ENCODE measurements at regions not wholly inside any gene's neighbourhood (a gene's known extent, or its start where the extent isn't known, plus 50 kb on each side); places are given as distances from the start of the nearest gene placed in this dataset.

- no peak for TF ChIP-seq TP53 (CRISPR knock-in tag; IDR thresholded peaks at IDR 0.05)
- no peak for TF ChIP-seq CTCF (IDR thresholded peaks at IDR 0.05)
- no peak for TF ChIP-seq ELF4 (CRISPR knock-in tag; IDR thresholded peaks at IDR 0.05; ENCODE audit: low read depth)
- no peak for TF ChIP-seq ZNF121 (CRISPR knock-in tag; IDR thresholded peaks at IDR 0.05)
- TF ChIP-seq E2F5 (CRISPR knock-in tag; IDR thresholded peaks at IDR 0.05) = no peak
- TF ChIP-seq KAT7 (CRISPR knock-in tag; IDR thresholded peaks at IDR 0.05; ENCODE audit: borderline replicate concordance) = no peak
- TF ChIP-seq RELA (CRISPR knock-in tag; IDR thresholded peaks at IDR 0.05; ENCODE audit: borderline replicate concordance) = no peak
- TF ChIP-seq SP1 (CRISPR knock-in tag; conservative IDR thresholded peaks at IDR 0.05) = no peak
Measured at GRCh38 chr10:88081457-88082054, 218.1 kb downstream of the PTEN start.
